ENCODE measurements at regions not wholly inside any gene's neighbourhood (a gene's known extent, or its start where the extent isn't known, plus 50 kb on each side); places are given as distances from the start of the nearest gene placed in this dataset.

- no peaks in the 10 kb centered on the region for H3K27me3 ChIP-seq (ENCODE audit: insufficient read depth)
- H3K79me2 ChIP-seq (replicated peaks; ENCODE audit: insufficient read depth), result no peaks in the 10 kb centered on the region
- peaks cover 1% of the 10 kb centered on the region for H3K27me3 Mint-ChIP-seq (ENCODE audit: insufficient read depth, low read depth, poor library complexity)
These were observed 346.9 kb downstream of the GADD45G start for GRCh38 chr9:89951675-89952074.

More at GRCh38 chr9:89951675-89952074, 346.9 kb downstream of the GADD45G start:
- Histone ChIP-seq H3K36me3 (ENCODE audit: insufficient read depth) (no peaks in the 10 kb centered on the region), H3K4me2 (no peak overlapping the region), H3F3A (replicated peaks; ENCODE audit: low read depth) (no peaks in the 10 kb centered on the region), H3K27ac (ENCODE audit: low read depth) (no peak overlapping the region), H3K4me1 (ENCODE audit: insufficient read depth) (no peaks in the 10 kb centered on the region), H3K4me3 (no peak overlapping the region), H2AFZ (no peak overlapping the region), H3K9me2 (ENCODE audit: insufficient read depth) (peaks cover 9% of the 10 kb centered on the region; the same call in 1 of the 2 replicates), H4K20me1 (replicated peaks; ENCODE audit: insufficient read depth) (no peaks in the 10 kb centered on the region)
- Mint-ChIP-seq H3K4me1 (peaks cover 26% of the 10 kb centered on the region; the same call in 2 of the 3 replicates), H3K27ac (no peak overlapping the region), H3K4me3 (no peak overlapping the region), H3K9me3 (peaks cover 10% of the 10 kb centered on the region; the same call in 2 of the 3 replicates), H3K36me3 (ENCODE audit: low read depth) (peaks cover 3% of the 10 kb centered on the region; the same call in 1 of the 3 replicates)
- TF ChIP-seq CREB1 (CRISPR knock-in tag; IDR thresholded peaks at IDR 0.05; ENCODE audit: low read depth) (no peak), EZH2phosphoT487 (IDR thresholded peaks at IDR 0.05; ENCODE audit: unreplicated experiment) (no peak), REST (IDR thresholded peaks at IDR 0.05; ENCODE audit: unreplicated experiment) (no peak), STAT1 (IDR thresholded peaks at IDR 0.05; ENCODE audit: unreplicated experiment) (no peak), ZNF331 (CRISPR knock-in tag; IDR thresholded peaks at IDR 0.05; ENCODE audit: low read depth) (no peak), ZNF462 (CRISPR knock-in tag; IDR thresholded peaks at IDR 0.05) (no peak), EZH2 (IDR thresholded peaks at IDR 0.05; ENCODE audit: low read depth, unreplicated experiment) (no peak), NANOG (IDR thresholded peaks at IDR 0.05; ENCODE audit: borderline replicate concordance) (no peak), ZNF114 (CRISPR knock-in tag; IDR thresholded peaks at IDR 0.05) (no peak), JUNB (IDR thresholded peaks at IDR 0.05; ENCODE audit: unreplicated experiment) (no peak)
- DNase-seq (ENCODE audit: low spot score) (no peak), ATAC-seq (no peak)

All from GM23338 (cell line).